Rectal smooth muscle tissue (tissue), 1 donor: ENCODE measurements at regions not wholly inside any gene's neighbourhood (a gene's known extent, or its start where the extent isn't known, plus 50 kb on each side); places are given as distances from the start of the nearest gene placed in this dataset.

Experiments
- H3K27ac ChIP-seq: one replicate; pipeline ENCODE4 v1.7.0; 2013; ENCODE audit warnings: low read depth, low read length, inconsistent platforms
- H3K27me3 ChIP-seq: one replicate; pipeline ENCODE4 v1.7.0; 2013; ENCODE audit warnings: low read length; ENCODE audit not compliant: control insufficient read depth, insufficient read depth
- H3K36me3 ChIP-seq: one replicate; pipeline ENCODE4 v1.7.0; 2013; ENCODE audit warnings: low read length; ENCODE audit not compliant: control insufficient read depth, insufficient read depth
- H3K4me1 ChIP-seq: one replicate; pipeline ENCODE4 v1.7.0; 2013; ENCODE audit warnings: low read length; ENCODE audit not compliant: control insufficient read depth, insufficient read depth
- H3K4me3 ChIP-seq: one replicate; pipeline ENCODE4 v1.7.0; 2013; ENCODE audit warnings: low read length
- H3K9ac ChIP-seq: one replicate; pipeline ENCODE4 v1.7.0; 2013; ENCODE audit warnings: low read length

DNA sequence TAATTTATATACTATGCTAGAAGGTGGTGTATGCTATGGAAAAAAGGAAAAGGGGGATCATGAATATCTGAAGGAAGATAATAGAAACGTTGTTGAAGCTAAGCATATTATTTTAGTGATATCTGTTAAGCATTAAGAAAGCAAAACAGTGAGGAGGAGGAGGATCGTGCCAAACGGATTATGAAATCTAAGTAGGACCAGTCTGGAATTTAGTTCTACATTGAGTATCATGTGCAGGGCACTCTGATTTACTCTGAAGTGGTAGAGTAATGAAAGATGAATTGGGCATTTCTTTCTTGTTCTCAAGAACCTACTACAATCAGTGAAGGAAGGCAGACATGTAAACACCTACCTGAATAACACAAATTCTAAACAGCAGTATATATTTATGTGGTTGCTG lies 195.3 kb downstream of the CYB561 start:
- Histone ChIP-seq H3K4me1 (no peaks in the 10 kb centered on the region), H3K36me3 (no peaks in the 10 kb centered on the region), H3K27ac (no peak overlapping the region), H3K9ac (no peak overlapping the region), H3K27me3 (no peaks in the 10 kb centered on the region), H3K4me3 (no peak overlapping the region)

DNA sequence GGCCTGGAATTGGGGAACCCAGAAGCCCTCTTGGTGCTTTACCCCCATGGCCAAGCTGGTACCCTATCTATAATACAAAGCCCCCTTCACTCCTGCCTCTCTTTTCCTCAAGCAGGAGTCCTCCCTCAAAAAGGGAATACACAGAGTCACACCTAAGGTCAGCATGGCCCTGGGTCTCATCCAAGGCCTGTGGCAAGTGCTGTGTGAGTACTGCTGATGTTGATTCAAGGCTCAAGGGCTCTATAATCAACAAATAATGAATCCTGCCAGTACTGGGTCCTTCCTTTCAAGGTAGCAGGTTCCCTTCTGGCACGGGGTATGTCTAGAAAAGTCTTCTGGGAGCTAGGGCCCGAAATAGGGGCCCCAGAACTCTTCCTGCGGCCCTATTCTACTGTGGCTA lies 187.3 kb downstream of the CYB561 start:
- H3K9ac ChIP-seq = no peak overlapping the region
- H3K4me3 ChIP-seq = no peak overlapping the region
- no peaks in the 10 kb centered on the region for H3K36me3 ChIP-seq
- H3K27ac ChIP-seq = no peak overlapping the region
- H3K27me3 ChIP-seq = no peaks in the 10 kb centered on the region
- no peaks in the 10 kb centered on the region for H3K4me1 ChIP-seq

DNA sequence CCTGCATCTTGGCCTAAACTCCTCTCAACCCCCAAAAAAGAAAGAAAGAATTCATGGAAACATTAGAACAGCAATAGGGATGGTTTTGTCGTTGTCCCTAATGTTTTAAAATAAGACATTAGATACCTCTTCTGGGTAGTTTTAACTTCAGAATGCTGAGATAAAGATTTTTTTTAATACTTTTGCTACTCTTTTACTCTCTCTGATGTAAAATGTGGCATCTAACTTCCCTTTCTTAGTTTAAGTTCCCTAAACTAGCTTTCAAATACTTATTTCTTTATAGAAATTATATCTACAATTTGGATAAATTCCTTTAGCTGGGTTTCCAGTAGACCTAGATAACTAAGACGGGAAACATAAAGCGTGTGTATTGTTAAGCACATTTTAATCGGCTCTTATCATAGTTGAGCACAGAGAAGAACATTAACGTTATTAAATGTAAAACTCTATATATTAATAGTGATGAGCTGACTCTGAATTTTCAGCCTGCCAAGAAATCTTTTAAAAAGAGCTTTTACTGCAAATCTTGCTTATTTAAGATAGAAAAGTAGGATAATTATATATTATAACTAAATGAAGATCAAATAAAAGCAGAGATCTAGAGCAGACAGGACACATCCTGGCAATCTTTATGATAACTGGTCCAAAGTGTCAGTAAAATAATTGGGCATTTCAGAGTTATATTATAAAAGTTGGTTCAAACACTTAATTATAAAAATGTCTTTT lies 183.2 kb downstream of the CYB561 start:
- Histone ChIP-seq H3K9ac (no peak overlapping the region), H3K4me3 (no peak overlapping the region), H3K27me3 (no peaks in the 10 kb centered on the region), H3K27ac (no peak overlapping the region), H3K36me3 (no peaks in the 10 kb centered on the region), H3K4me1 (no peaks in the 10 kb centered on the region)

DNA sequence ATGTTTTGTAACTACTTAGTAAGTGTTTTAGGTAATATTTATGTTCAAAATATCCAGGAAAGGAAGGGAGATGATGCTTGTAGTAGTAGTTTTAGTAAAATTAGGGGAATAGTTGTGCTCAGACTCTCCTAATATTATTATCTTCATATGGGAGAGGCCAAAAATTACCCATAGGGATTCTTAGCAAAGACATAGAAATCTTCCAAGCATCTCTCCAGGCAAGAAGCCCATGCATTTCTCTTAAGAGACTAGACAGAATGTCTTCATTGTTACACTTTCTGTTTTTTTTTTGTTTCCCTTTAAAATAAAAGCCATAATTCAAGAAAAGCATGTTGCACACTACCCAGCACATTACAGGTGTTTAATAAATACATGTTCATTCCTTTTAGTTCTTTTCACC lies 180.6 kb downstream of the CYB561 start:
- Histone ChIP-seq H3K9ac (no peak overlapping the region), H3K4me3 (no peak overlapping the region), H3K27ac (no peak overlapping the region), H3K4me1 (no peaks in the 10 kb centered on the region), H3K27me3 (no peaks in the 10 kb centered on the region), H3K36me3 (no peaks in the 10 kb centered on the region)

DNA sequence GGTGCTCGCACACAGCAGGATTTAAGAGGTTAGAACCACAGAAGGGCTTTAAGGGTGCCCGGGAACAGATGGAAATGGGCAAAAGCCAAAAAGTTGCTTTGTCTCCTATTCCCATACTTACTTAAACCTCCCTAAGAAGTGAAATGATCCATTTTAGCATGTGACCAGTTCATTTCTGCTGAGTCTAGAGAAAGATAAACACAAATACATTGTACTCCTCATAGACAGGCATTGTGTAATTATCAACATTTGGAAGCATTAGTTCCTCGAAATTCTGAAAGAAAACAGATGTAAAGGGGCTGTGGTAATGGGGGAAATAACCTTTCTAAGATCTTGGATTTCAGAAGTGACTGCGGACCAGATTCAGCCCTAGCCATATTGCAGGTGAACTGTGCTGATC lies 178.3 kb downstream of the CYB561 start:
- Histone ChIP-seq H3K4me3 (no peak overlapping the region), H3K27me3 (no peaks in the 10 kb centered on the region), H3K9ac (no peak overlapping the region), H3K27ac (no peak overlapping the region), H3K4me1 (no peaks in the 10 kb centered on the region), H3K36me3 (no peaks in the 10 kb centered on the region)

DNA sequence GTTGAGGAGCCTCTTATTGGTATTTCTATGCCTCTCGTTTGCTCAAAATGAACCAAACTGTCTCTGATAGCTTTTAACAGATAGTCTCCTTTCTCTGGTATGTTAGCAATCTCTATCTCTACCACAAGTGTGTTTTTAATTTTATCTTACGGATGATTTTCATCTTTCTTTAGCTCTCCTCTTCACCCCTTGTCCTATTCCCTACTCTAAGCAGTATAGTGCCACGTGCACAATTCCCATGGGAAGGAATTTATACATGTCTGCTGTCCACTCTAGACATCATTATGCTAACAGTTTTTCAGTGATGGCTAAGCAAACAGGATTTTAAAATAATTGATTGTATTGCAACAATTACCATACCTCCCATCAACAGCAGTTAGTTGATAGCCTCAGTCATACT lies 177.3 kb downstream of the CYB561 start:
- no peak overlapping the region for H3K9ac ChIP-seq
- no peak overlapping the region for H3K4me3 ChIP-seq
- H3K4me1 ChIP-seq = no peaks in the 10 kb centered on the region
- no peaks in the 10 kb centered on the region for H3K27me3 ChIP-seq
- no peak overlapping the region for H3K27ac ChIP-seq
- H3K36me3 ChIP-seq = no peaks in the 10 kb centered on the region

DNA sequence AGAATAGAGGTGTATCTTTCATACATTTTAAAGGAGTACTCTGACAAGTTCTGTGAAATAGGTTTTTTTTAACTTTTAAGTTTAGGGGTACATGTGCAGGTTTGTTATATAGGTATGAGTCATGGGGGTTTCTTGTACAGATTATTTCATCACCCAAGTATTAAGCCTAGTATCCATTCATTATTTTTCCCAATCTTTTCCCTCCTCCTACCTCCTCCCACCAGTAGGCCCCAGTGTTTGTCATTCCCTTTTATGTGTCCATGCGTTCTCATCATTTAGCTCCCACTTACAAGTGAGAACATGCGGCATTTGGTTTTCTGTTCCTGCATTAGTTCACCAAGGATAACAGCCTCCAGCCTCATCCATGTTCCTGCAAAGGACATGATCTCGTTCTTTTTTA lies 175.5 kb downstream of the CYB561 start:
- H3K4me3 ChIP-seq = no peak overlapping the region
- H3K36me3 ChIP-seq = no peaks in the 10 kb centered on the region
- H3K4me1 ChIP-seq = no peaks in the 10 kb centered on the region
- no peak overlapping the region for H3K9ac ChIP-seq
- H3K27me3 ChIP-seq = no peaks in the 10 kb centered on the region
- H3K27ac ChIP-seq = no peak overlapping the region

DNA sequence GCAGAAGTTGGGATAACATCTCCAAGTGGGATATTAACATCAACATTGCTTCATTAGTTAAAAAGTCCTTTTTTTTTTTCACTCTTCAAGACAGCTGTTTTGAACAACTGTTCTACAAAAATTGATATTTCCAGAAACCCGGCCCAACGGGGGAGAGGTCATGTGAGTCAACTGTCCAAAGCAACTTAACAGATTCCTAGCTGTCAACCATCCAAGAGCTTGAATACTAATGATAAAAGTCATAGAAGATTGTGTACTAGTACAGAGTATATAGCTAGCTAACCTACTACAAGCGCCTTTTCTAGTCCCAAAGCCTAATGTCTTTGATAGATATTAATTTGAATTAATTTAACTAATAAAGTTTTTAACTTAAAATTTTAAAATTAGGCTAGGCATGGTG lies 172.0 kb downstream of the CYB561 start:
- Histone ChIP-seq H3K27me3 (no peaks in the 10 kb centered on the region), H3K4me3 (no peak overlapping the region), H3K4me1 (no peaks in the 10 kb centered on the region), H3K27ac (no peak overlapping the region), H3K9ac (no peak overlapping the region), H3K36me3 (no peaks in the 10 kb centered on the region)

DNA sequence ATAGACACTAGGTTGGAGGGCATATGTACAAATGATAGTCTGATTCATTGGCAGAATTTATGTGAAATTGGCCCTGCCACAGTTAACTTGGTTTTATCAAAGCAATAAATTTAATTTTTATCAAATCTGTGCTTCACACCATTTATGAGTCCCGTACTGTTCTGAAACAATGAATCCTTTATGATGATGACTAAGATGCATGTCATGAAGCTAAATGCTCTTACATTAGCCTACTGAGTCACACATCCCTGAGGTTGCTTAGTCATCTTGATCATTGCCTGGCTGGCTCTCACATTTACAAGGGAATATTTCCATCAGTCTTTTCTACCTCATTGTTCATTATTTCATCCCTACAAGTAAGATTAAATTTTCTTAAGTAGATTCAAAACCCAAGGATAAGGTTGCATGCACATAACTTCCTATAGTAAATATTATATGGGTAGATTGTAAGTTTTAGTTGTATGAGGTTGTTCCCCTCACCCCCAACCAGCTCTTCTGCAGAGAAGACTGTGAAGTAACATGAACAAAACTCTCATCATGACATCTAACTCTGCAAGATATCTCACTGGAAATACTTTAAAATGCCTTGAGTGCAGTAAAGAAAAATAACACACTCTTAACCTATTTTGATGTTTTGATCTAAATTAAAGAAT lies 170.7 kb downstream of the CYB561 start:
- Histone ChIP-seq H3K4me3 (no peak overlapping the region), H3K4me1 (no peaks in the 10 kb centered on the region), H3K36me3 (no peaks in the 10 kb centered on the region), H3K9ac (no peak overlapping the region), H3K27ac (no peak overlapping the region), H3K27me3 (no peaks in the 10 kb centered on the region)

DNA sequence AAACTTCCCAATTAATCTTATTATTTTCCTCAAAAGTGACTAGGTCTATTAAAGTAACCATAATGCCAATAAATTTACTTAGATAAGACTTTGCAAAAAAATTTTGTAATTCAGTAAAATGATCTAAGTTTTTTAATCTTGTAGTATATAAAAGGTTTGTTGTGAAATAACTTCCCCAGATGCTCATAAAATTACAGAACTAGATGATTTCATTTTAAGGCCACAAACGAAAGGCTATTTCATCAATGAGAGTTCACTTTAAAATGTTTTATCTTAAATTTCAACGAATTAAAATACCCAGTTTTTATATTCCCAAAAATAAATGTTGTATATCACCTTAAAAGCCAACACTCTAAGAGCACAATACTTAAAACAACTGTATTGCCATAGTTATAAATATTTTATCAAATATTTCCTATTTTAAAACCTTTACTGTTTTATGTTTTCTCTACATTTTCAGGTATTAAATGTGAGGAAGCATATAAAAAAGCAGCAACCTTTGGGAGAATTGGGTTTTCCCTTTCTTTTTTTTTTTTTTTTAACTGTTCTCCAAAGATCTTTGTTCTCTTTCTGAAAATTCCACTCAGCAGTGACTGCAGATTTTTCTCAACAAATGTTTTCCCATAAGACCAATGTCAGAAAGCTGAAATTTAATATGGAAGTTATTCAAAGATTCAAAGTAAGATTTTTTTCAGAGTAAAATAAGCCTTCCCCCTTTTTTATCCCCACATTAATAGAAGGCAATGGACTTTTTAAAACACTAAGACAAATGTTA lies 169.9 kb downstream of the CYB561 start:
- no peaks in the 10 kb centered on the region for H3K27me3 ChIP-seq
- no peaks in the 10 kb centered on the region for H3K4me1 ChIP-seq
- no peak overlapping the region for H3K4me3 ChIP-seq
- H3K36me3 ChIP-seq = no peaks in the 10 kb centered on the region
- no peak overlapping the region for H3K9ac ChIP-seq
- H3K27ac ChIP-seq = no peak overlapping the region

DNA sequence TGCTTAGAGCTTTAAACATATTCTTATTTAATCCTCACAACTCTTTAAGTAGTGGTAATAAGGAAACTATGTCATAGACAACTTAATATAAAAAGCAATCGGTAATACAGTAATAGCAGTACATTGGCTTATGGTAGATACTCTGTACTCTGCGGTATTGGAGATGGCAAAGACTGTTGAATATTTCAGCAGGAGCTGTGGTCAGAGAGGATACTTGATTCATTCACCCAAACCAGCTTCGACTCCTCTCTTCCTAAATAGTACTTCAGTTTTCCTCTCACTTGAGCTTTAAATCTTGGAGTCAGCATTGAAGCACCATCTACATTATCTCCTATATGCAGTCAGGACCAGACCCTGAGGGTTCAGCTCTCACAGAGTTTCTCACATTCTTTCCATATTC lies 169.3 kb downstream of the CYB561 start:
- no peak overlapping the region for H3K9ac ChIP-seq
- no peaks in the 10 kb centered on the region for H3K4me1 ChIP-seq
- H3K27ac ChIP-seq = no peak overlapping the region
- no peak overlapping the region for H3K4me3 ChIP-seq
- H3K27me3 ChIP-seq = no peaks in the 10 kb centered on the region
- no peaks in the 10 kb centered on the region for H3K36me3 ChIP-seq

DNA sequence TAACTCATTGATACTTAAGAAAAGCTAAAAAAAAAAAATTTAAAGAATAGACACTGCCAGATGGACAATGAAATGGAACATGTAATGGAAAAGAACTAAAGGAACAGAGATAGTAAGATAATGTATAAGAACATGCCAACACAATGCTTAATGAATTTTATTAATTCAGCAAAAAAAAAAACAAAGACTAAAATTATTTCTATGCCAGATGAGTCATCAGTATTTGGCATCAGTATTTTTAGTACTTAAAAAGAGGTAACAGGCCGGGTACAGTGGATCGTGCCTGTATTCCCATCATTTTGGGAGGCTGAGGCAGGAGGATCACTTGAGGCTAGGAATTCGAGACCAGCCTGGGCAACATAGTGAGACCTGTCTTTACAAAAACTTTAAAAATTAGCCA lies 168.5 kb downstream of the CYB561 start:
- no peak overlapping the region for H3K27ac ChIP-seq
- H3K27me3 ChIP-seq = no peaks in the 10 kb centered on the region
- no peaks in the 10 kb centered on the region for H3K36me3 ChIP-seq
- no peaks in the 10 kb centered on the region for H3K4me1 ChIP-seq
- H3K4me3 ChIP-seq = no peak overlapping the region
- H3K9ac ChIP-seq = no peak overlapping the region
